HepG2 (cell line): ENCODE measurements at regions not wholly inside any gene's neighbourhood (a gene's known extent, or its start where the extent isn't known, plus 50 kb on each side); places are given as distances from the start of the nearest gene placed in this dataset.

ENCODE experiments used
- ATAC-seq: fragments of 200-7000 bp; cut with Tn5 transposase; 3 replicates; pipeline ENCODE4 v1.9.1; 2020; ENCODE audit warnings: mild to moderate bottlenecking, moderate library complexity
- BruUV-seq: library from RNA; stranded (reverse); fragments of 400-500 nt; replicated peaks from 2 replicates; lab custom pipeline; 2021; lab: Mats Ljungman, UMichigan
- CTCF ChIA-PET: fragments of 300-600 bp; formaldehyde crosslinking; extraction: SDS; loops from one replicate; lab custom pipeline; 2021; ENCODE audit warnings: low total read pairs, inconsistent platforms, low intra/inter-chr PET ratio; lab: Yijun Ruan, JAX
- POLR2A ChIA-PET: fragments of 350-600 bp; sonication (Branson Sonifier 250); formaldehyde crosslinking; loops from one replicate; lab custom pipeline; 2020; ENCODE audit warnings: antibody characterized with exemption, inconsistent platforms; lab: Yijun Ruan, JAX
- DNase-seq: peaks from one replicate; pipeline ENCODE4 v3.0.0-alpha.2; 2015; ENCODE audit warnings: low spot score
- FAIRE-seq: peaks from 3 replicates; lab custom pipeline; 2011; peaks lifted over from hg19 to GRCh38; lab: Jason Lieb, UNC
- H2AFZ ChIP-seq: one replicate; pipeline ENCODE4 v1.6.1; 2011; ENCODE audit warnings: low read length, inconsistent platforms
- H3K27ac ChIP-seq: fragments of 300-600 bp; 3 replicates; pipeline ENCODE4 v1.8.0; 2011; ENCODE audit warnings: mixed run types, mild to moderate bottlenecking, mixed read lengths, low read length, inconsistent platforms; ENCODE audit not compliant: insufficient read depth; ENCODE audit errors: extremely low read length
- H3K27me3 ChIP-seq, 2 experiments: fragments of 200-600 bp in 1 of 2; 2 replicates in 1 of 2; 3 replicates in 1 of 2; pipeline versions ENCODE4 v1.6.0 to v1.8.0; 2011; ENCODE audit warnings: low read length in 2 of 2, mild to moderate bottlenecking in 2 of 2, moderate library complexity in 2 of 2, inconsistent platforms in 1 of 2; ENCODE audit not compliant: insufficient read depth in 2 of 2, control insufficient read depth in 1 of 2
- H3K36me3 ChIP-seq, 2 experiments: fragments of 200-600 bp in 1 of 2; replicated peaks in 1 of 2; 2 replicates in 1 of 2; 3 replicates in 1 of 2; pipeline versions ENCODE4 v1.5.1 to v1.8.0; 2011; ENCODE audit warnings: low read length in 2 of 2, inconsistent platforms in 1 of 2; ENCODE audit not compliant: insufficient read depth in 2 of 2, control insufficient read depth in 1 of 2
- H3K4me1 ChIP-seq: 2 replicates; pipeline ENCODE4 v1.5.1; 2012; ENCODE audit warnings: low read length, inconsistent platforms; ENCODE audit not compliant: insufficient read depth
- H3K4me2 ChIP-seq: 2 replicates; pipeline ENCODE4 v1.6.0; 2011; ENCODE audit warnings: low read depth, low read length, inconsistent platforms
- H3K4me3 ChIP-seq, 3 experiments: fragments of 200-600 bp in 1 of 3; sonication (generic), shearing (Covaris generic) in 1 of 3; replicated peaks in 1 of 3; 2 replicates each; pipeline ENCODE4 v1.5.1; 2011 to 2016; ENCODE audit warnings: low read length in 3 of 3, inconsistent platforms in 2 of 3, low read depth in 2 of 3, mild to moderate bottlenecking in 2 of 3, control low read depth in 1 of 3, mixed read lengths in 1 of 3; ENCODE audit not compliant: insufficient read depth in 1 of 3
- H3K79me2 ChIP-seq: one replicate; pipeline ENCODE4 v1.6.1; 2011; ENCODE audit warnings: low read length, inconsistent platforms; ENCODE audit not compliant: insufficient read depth
- H3K9ac ChIP-seq: 2 replicates; pipeline ENCODE4 v1.6.0; 2011; ENCODE audit warnings: mild to moderate bottlenecking, low read depth, low read length, inconsistent platforms; ENCODE audit not compliant: insufficient read depth
- H3K9me3 ChIP-seq: 2 replicates; pipeline ENCODE4 v1.5.1; 2012; ENCODE audit warnings: mild to moderate bottlenecking, low read length
- H4K20me1 ChIP-seq: 2 replicates; pipeline ENCODE4 v1.6.0; 2011; ENCODE audit warnings: inconsistent platforms, mild to moderate bottlenecking, low read length, moderate library complexity; ENCODE audit not compliant: insufficient read depth
- AGO1 ChIP-seq: fragments of 200-400 bp; formaldehyde crosslinking; IDR thresholded peaks from 2 replicates; pipeline ENCODE4 v1.6.1; 2017; ENCODE audit warnings: mild to moderate bottlenecking, low read depth, low read length, moderate library complexity; ENCODE audit not compliant: poor library complexity, severe bottlenecking
- DR1 ChIP-seq: sonication (generic); formaldehyde crosslinking; IDR thresholded peaks from 2 replicates; pipeline ENCODE4 v1.8.0; 2021; ENCODE audit warnings: mild to moderate bottlenecking, missing genetic modification reagents, inconsistent platforms
- FOXM1 ChIP-seq: sonication (generic); formaldehyde crosslinking; IDR thresholded peaks from 2 replicates; pipeline ENCODE4 v1.5.0; 2020; ENCODE audit warnings: missing genetic modification reagents
- FOXP1 ChIP-seq, 2 experiments: fragments of 450-650 bp in 1 of 2; IDR thresholded peaks; 2 replicates each; pipeline ENCODE4 v1.6.1; 2017 to 2018; ENCODE audit warnings: antibody characterized with exemption in 1 of 2
- HHEX ChIP-seq: IDR thresholded peaks from 2 replicates; pipeline ENCODE4 v1.6.1; 2016; ENCODE audit warnings: control low read depth
- HNF4A ChIP-seq: sonication (generic); formaldehyde crosslinking; IDR thresholded peaks from 2 replicates; pipeline ENCODE4 v1.4.0; 2020; ENCODE audit warnings: missing genetic modification reagents
- MIER2 ChIP-seq: IDR thresholded peaks from 2 replicates; pipeline ENCODE4 v1.6.1; 2016; ENCODE audit warnings: missing biosample characterization, missing genetic modification reagents
- PHF21A ChIP-seq: sonication (generic); formaldehyde crosslinking; IDR thresholded peaks from 2 replicates; pipeline ENCODE4 v1.5.0; 2020; ENCODE audit warnings: mild to moderate bottlenecking, missing genetic modification reagents
- SALL1 ChIP-seq: sonication (generic); formaldehyde crosslinking; IDR thresholded peaks from 2 replicates; pipeline ENCODE4 v1.8.0; 2022; ENCODE audit warnings: mild to moderate bottlenecking, missing genetic modification reagents
- SRF ChIP-seq: IDR thresholded peaks from 2 replicates; pipeline ENCODE4 v1.6.1; 2011; ENCODE audit warnings: mild to moderate bottlenecking, low read depth, low read length, moderate library complexity
- THAP11 ChIP-seq: IDR thresholded peaks from 2 replicates; pipeline ENCODE4 v1.6.1; 2016; ENCODE audit warnings: missing biosample characterization, missing genetic modification reagents
- THAP9 ChIP-seq: sonication (generic); formaldehyde crosslinking; IDR thresholded peaks from 2 replicates; pipeline ENCODE4; 2020; ENCODE audit warnings: missing genetic modification reagents, mild to moderate bottlenecking, borderline replicate concordance
- ZC3H13 ChIP-seq: sonication (generic); formaldehyde crosslinking; IDR thresholded peaks from 2 replicates; pipeline ENCODE4 v1.8.1; 2023; ENCODE audit warnings: mild to moderate bottlenecking, missing genetic modification reagents, moderate library complexity
- ZNF225 ChIP-seq: sonication (generic); formaldehyde crosslinking; IDR thresholded peaks from 2 replicates; pipeline ENCODE4 v1.4.0; 2020; ENCODE audit warnings: mild to moderate bottlenecking, missing genetic modification reagents
- ZNF263 ChIP-seq: sonication (generic); formaldehyde crosslinking; IDR thresholded peaks from 2 replicates; pipeline ENCODE4 v1.4.0; 2020; ENCODE audit warnings: missing genetic modification reagents
- ZNF30 ChIP-seq: sonication (generic); formaldehyde crosslinking; IDR thresholded peaks from 2 replicates; pipeline ENCODE4 v1.5.0; 2020; ENCODE audit warnings: mild to moderate bottlenecking, missing genetic modification reagents
- ZNF558 ChIP-seq: sonication (generic); formaldehyde crosslinking; IDR thresholded peaks from 2 replicates; pipeline ENCODE4 v1.9.0; 2022; ENCODE audit warnings: mild to moderate bottlenecking, missing genetic modification reagents, borderline replicate concordance
- ZNF569 ChIP-seq: sonication (generic); formaldehyde crosslinking; IDR thresholded peaks from 2 replicates; pipeline ENCODE4 v1.5.0; 2020; ENCODE audit warnings: mild to moderate bottlenecking, missing genetic modification reagents, moderate library complexity, borderline replicate concordance
- ZNF629 ChIP-seq: sonication (generic); formaldehyde crosslinking; conservative IDR thresholded peaks from 2 replicates; pipeline ENCODE4 v1.5.0; 2020; ENCODE audit warnings: missing genetic modification reagents
- ZNF788 ChIP-seq: sonication (generic); formaldehyde crosslinking; IDR thresholded peaks from 2 replicates; pipeline ENCODE4 v1.5.0; 2020; ENCODE audit warnings: mild to moderate bottlenecking, missing genetic modification reagents, borderline replicate concordance
- WGBS: methylation state at CpG from one replicate; pipeline ENCODE4 v1.1.6; 2017; ENCODE audit warnings: low lambda C conversion rate; 5-methylcytosine and 5-hydroxymethylcytosine counted together
- in situ Hi-C: cut with HindIII; loops from 2 replicates; pipeline ENCODE4 v1.10.0; 2017; ENCODE audit warnings: low pct_unique_long_range_greater_than_20kb; ENCODE audit not compliant: extremely low pct_ligation_motif_present
- intact Hi-C: fragments of 100-400 bp; cut with micrococcal nuclease; formaldehyde crosslinking; loops from one replicate; pipeline ENCODE4 v1.10.0; 2022; ENCODE audit not compliant: unreplicated experiment
- TF ChIP-seq, protein P1 (sequence below): sonication (generic); formaldehyde crosslinking; IDR thresholded peaks from 2 replicates; pipeline ENCODE4 v1.8.0; 2022; ENCODE audit warnings: missing genetic modification reagents, mild to moderate bottlenecking, moderate library complexity, borderline replicate concordance

GRCh38 chr1:98429965-98430443 is 231.5 kb upstream of the SNX7 start:
- Histone ChIP-seq H3K4me1 (peaks cover 7% of the 10 kb centered on the region; the same call in 1 of the 2 replicates), H3K36me3 (no peaks in the 10 kb centered on the region), H3K4me2 (no peak overlapping the region), H3K9ac (no peak overlapping the region), H3K27me3 (no peaks in the 10 kb centered on the region), H4K20me1 (no peaks in the 10 kb centered on the region), H3K9me3 (0 out of 2 replicates have a peak, but pooled peaks cover 6% of the 10 kb centered on the region), H3K4me3 (no peak overlapping the region), H3K79me2 (no peaks in the 10 kb centered on the region), H2AFZ (no peak overlapping the region), H3K27ac (no peak overlapping the region)
- WGBS: 0% methylated on average over 1 of the region's 2 CpGs
- no peak for TF ChIP-seq DR1 (CRISPR knock-in tag)
- TF ChIP-seq THAP9: no peak
- TF ChIP-seq THAP11 (CRISPR knock-in tag): no peak
- no peak for TF ChIP-seq MIER2 (CRISPR knock-in tag)
- no peak for TF ChIP-seq ZNF788
- no peak for TF ChIP-seq FOXM1
- 0 out of 2 replicates have a peak, but pooled peaks have one; percentile 9 for TF ChIP-seq HNF4A (CRISPR knock-in tag)
- TF ChIP-seq ZNF558 (CRISPR knock-in tag): no peak
- TF ChIP-seq SRF: no peak
- no peak for TF ChIP-seq HHEX
- no peak for TF ChIP-seq AGO1
- 0 out of 2 replicates have a peak, but pooled peaks have one; percentile 20 for TF ChIP-seq PHF21A
- TF ChIP-seq ZC3H13: no peak
- TF ChIP-seq, protein P1, sequence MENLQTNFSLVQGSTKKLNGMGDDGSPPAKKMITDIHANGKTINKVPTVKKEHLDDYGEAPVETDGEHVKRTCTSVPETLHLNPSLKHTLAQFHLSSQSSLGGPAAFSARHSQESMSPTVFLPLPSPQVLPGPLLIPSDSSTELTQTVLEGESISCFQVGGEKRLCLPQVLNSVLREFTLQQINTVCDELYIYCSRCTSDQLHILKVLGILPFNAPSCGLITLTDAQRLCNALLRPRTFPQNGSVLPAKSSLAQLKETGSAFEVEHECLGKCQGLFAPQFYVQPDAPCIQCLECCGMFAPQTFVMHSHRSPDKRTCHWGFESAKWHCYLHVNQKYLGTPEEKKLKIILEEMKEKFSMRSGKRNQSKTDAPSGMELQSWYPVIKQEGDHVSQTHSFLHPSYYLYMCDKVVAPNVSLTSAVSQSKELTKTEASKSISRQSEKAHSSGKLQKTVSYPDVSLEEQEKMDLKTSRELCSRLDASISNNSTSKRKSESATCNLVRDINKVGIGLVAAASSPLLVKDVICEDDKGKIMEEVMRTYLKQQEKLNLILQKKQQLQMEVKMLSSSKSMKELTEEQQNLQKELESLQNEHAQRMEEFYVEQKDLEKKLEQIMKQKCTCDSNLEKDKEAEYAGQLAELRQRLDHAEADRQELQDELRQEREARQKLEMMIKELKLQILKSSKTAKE: no peak
- TF ChIP-seq ZNF569: no peak
- TF ChIP-seq ZNF629 (CRISPR knock-in tag): no peak
- no peak for TF ChIP-seq FOXP1 (IDR thresholded peaks at IDR 0.05)
- TF ChIP-seq FOXP1 (CRISPR knock-in tag; IDR thresholded peaks at IDR 0.05): no peak
- no peak for TF ChIP-seq ZNF225
- no peak for TF ChIP-seq ZNF30
- peak; percentile 88 for TF ChIP-seq ZNF263
- TF ChIP-seq SALL1: peak; percentile 31; the same call in 1 of the 2 replicates
- FAIRE-seq (no peak), DNase-seq (peak; percentile 3), ATAC-seq (peak; percentile 90)
- in situ Hi-C loops: no loop called here
- POLR2A ChIA-PET: no interaction called here
- intact Hi-C loops: no loop called here
- BruUV-seq: no TSS peak
- CTCF ChIA-PET: no interaction called here
